ENCODE measurements at regions not wholly inside any gene's neighbourhood (a gene's known extent, or its start where the extent isn't known, plus 50 kb on each side); places are given as distances from the start of the nearest gene placed in this dataset.
A peak's percentile ranks its signal among the peaks of the same experiment; 100 is the strongest.

DNA sequence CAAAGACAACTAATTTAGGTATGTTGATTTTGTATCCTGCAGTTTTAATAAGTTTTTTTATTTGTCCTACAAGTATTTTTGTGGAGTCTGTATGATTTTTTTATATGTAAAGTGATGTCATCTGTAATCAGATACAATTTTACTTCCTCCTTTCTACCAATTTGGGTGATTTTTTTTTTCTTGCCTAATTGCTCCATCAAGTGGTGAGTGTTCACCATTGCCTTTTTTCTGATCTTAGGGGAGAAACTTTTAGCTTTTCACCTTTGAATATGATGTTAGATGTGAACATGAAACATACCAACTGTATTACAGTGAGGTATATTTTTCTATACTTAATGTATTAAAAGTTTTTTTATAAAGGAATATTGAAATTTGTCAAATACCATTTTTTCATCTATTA, 362.3 kb downstream of the PABPC4L start:
- TF ChIP-seq CTCF (IDR thresholded peaks at IDR 0.05; ENCODE audit: low read depth, low read length): no peak
- H3K4me3 ChIP-seq (replicated peaks in 1 of 2; ENCODE audit: low read depth in 2 of 2, low read length in 2 of 2): no peak overlapping the region
- peak; percentile 9 to 21 for DNase-seq (ENCODE audit: low read depth in 2 of 2)

GRCh38 chr4:133823177-133823576, 378.4 kb downstream of the PABPC4L start:
- no peak for TF ChIP-seq CTCF (IDR thresholded peaks at IDR 0.05; ENCODE audit: low read depth, low read length)
- DNase-seq (ENCODE audit: low read depth in 2 of 2): no peak

DNA sequence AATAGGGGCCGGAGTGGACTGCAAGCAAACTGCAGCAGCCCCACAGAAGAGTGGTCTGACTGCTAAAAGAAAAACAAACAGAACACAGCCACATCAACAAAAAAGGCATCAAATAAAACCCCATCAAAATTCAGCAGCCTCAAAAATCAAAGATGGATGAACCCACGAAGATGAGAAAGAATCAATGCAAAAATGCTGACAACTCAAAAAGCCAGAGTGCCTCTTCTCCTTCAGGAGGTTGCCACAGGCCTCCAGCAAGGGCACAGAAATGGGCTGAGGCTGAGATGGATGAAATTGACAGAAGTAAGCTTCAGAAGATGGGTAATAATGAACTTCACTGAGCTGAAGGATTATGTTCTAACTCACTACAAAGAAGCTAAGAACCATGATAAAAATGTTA, 388.6 kb downstream of the PABPC4L start:
- H3K4me3 ChIP-seq (replicated peaks in 1 of 2; ENCODE audit: low read depth in 2 of 2, low read length in 2 of 2): no peak overlapping the region
- no peak for TF ChIP-seq CTCF (IDR thresholded peaks at IDR 0.05; ENCODE audit: low read depth, low read length)

More at GRCh38 chr4:133823177-133823576, 378.4 kb downstream of the PABPC4L start:
- no peak overlapping the region for H3K4me3 ChIP-seq (replicated peaks in 1 of 2; ENCODE audit: low read depth in 2 of 2, low read length in 2 of 2)

GRCh38 chr4:133812236-133812635, 389.4 kb downstream of the PABPC4L start:
- H3K4me3 ChIP-seq (replicated peaks in 1 of 2; ENCODE audit: low read depth in 2 of 2, low read length in 2 of 2): no peak overlapping the region
- DNase-seq (ENCODE audit: low read depth in 2 of 2): no peak
- TF ChIP-seq CTCF (IDR thresholded peaks at IDR 0.05; ENCODE audit: low read depth, low read length): no peak

More for the DNA sequence above, 388.6 kb downstream of the PABPC4L start:
- DNase-seq (ENCODE audit: low read depth in 2 of 2): no peak

- H3K4me3 ChIP-seq (replicated peaks in 1 of 2; ENCODE audit: low read depth in 2 of 2, low read length in 2 of 2): no peak overlapping the region
- no peak for DNase-seq (ENCODE audit: low read depth in 2 of 2)
- no peak for TF ChIP-seq CTCF (IDR thresholded peaks at IDR 0.05; ENCODE audit: low read depth, low read length)
Measured at GRCh38 chr4:133808151-133808550, 393.4 kb downstream of the PABPC4L start.

GRCh38 chr4:133803341-133803740, 398.2 kb downstream of the PABPC4L start:
- DNase-seq (ENCODE audit: low read depth in 2 of 2): no peak
- TF ChIP-seq CTCF (IDR thresholded peaks at IDR 0.05; ENCODE audit: low read depth, low read length): no peak
- no peak overlapping the region for H3K4me3 ChIP-seq (replicated peaks in 1 of 2; ENCODE audit: low read depth in 2 of 2, low read length in 2 of 2)
